ENCODE measurements at regions not wholly inside any gene's neighbourhood (a gene's known extent, or its start where the extent isn't known, plus 50 kb on each side); places are given as distances from the start of the nearest gene placed in this dataset.

- TF ChIP-seq REST (IDR thresholded peaks at IDR 0.05; ENCODE audit: insufficient read depth in 1 of 2, low read depth in 2 of 2, low read length in 2 of 2), result no peak
- no peak for TF ChIP-seq SIN3A (IDR thresholded peaks at IDR 0.05; ENCODE audit: borderline replicate concordance, insufficient read depth, low read length)
- no peak for TF ChIP-seq POLR2AphosphoS5 (IDR thresholded peaks at IDR 0.05; ENCODE audit: low read depth, low read length)
- TF ChIP-seq FOXP2 (optimal IDR thresholded peaks at IDR 0.05; ENCODE audit: borderline replicate concordance, extremely low read depth, extremely low read length, insufficient read depth), result no peak
- no peak for TF ChIP-seq TAF1 (IDR thresholded peaks at IDR 0.05; ENCODE audit: borderline replicate concordance, insufficient read depth, low read length)
These were observed 237.3 kb downstream of the NRIP1 start for GRCh38 chr21:14827468-14827867.

DNA sequence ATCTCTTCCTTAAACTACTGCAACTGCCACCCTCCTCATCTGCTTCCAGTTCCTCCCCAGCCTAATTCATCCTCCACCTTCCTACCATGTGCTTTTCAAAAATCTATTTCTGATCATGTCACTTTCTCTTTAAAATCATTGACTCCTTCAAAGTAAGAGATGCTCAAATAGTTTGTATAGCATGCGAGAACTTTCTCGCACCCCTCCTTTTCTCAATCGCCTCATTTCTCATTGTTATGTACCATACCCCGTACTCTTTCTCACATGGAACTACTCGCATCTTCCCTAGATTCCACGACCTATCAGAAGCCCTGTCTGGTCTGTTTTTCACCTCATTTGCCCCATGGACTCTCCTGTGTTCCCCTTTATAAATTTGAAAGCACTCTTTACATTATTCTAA is 238.2 kb downstream of the NRIP1 start:
- TF ChIP-seq REST (IDR thresholded peaks at IDR 0.05; ENCODE audit: insufficient read depth in 1 of 2, low read depth in 2 of 2, low read length in 2 of 2), result no peak
- no peak for TF ChIP-seq SIN3A (IDR thresholded peaks at IDR 0.05; ENCODE audit: borderline replicate concordance, insufficient read depth, low read length)
- no peak for TF ChIP-seq POLR2AphosphoS5 (IDR thresholded peaks at IDR 0.05; ENCODE audit: low read depth, low read length)
- TF ChIP-seq TAF1 (IDR thresholded peaks at IDR 0.05; ENCODE audit: borderline replicate concordance, insufficient read depth, low read length), result no peak
- TF ChIP-seq FOXP2 (optimal IDR thresholded peaks at IDR 0.05; ENCODE audit: borderline replicate concordance, extremely low read depth, extremely low read length, insufficient read depth), result no peak

- no peak for TF ChIP-seq POLR2AphosphoS5 (IDR thresholded peaks at IDR 0.05; ENCODE audit: low read depth, low read length)
- TF ChIP-seq FOXP2 (optimal IDR thresholded peaks at IDR 0.05; ENCODE audit: borderline replicate concordance, extremely low read depth, extremely low read length, insufficient read depth), result no peak
- no peak for TF ChIP-seq SIN3A (IDR thresholded peaks at IDR 0.05; ENCODE audit: borderline replicate concordance, insufficient read depth, low read length)
- TF ChIP-seq TAF1 (IDR thresholded peaks at IDR 0.05; ENCODE audit: borderline replicate concordance, insufficient read depth, low read length), result no peak
- TF ChIP-seq REST (IDR thresholded peaks at IDR 0.05; ENCODE audit: insufficient read depth in 1 of 2, low read depth in 2 of 2, low read length in 2 of 2), result no peak
These were observed 239.3 kb downstream of the NRIP1 start for GRCh38 chr21:14825514-14825974.

- TF ChIP-seq REST (IDR thresholded peaks at IDR 0.05; ENCODE audit: insufficient read depth in 1 of 2, low read depth in 2 of 2, low read length in 2 of 2), result no peak
- TF ChIP-seq FOXP2 (optimal IDR thresholded peaks at IDR 0.05; ENCODE audit: borderline replicate concordance, extremely low read depth, extremely low read length, insufficient read depth), result no peak
- TF ChIP-seq POLR2AphosphoS5 (IDR thresholded peaks at IDR 0.05; ENCODE audit: low read depth, low read length), result no peak
- TF ChIP-seq SIN3A (IDR thresholded peaks at IDR 0.05; ENCODE audit: borderline replicate concordance, insufficient read depth, low read length), result no peak
- no peak for TF ChIP-seq TAF1 (IDR thresholded peaks at IDR 0.05; ENCODE audit: borderline replicate concordance, insufficient read depth, low read length)
These were observed 240.7 kb downstream of the NRIP1 start for GRCh38 chr21:14824126-14824525.

DNA sequence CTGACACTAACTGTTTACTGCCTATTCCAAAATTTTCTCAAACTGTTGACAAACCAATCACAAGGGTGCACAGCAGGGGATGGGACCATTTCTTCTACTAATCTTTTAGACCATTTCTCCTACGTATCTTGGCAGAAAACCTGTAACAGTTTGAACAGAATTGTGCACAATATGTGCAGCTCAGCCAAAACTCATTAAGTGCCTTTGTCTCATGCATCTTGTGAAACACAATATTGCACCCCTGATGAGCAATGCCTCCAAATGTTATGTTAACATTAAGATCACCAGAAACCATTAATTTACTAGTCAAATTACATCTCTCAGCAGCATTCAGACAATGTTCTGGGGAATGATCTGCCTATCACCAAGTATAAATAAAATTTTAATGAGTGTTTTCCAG is 247.5 kb downstream of the NRIP1 start:
- TF ChIP-seq REST (IDR thresholded peaks at IDR 0.05; ENCODE audit: insufficient read depth in 1 of 2, low read depth in 2 of 2, low read length in 2 of 2), result no peak
- TF ChIP-seq POLR2AphosphoS5 (IDR thresholded peaks at IDR 0.05; ENCODE audit: low read depth, low read length), result no peak
- no peak for TF ChIP-seq TAF1 (IDR thresholded peaks at IDR 0.05; ENCODE audit: borderline replicate concordance, insufficient read depth, low read length)
- TF ChIP-seq SIN3A (IDR thresholded peaks at IDR 0.05; ENCODE audit: borderline replicate concordance, insufficient read depth, low read length), result no peak
- TF ChIP-seq FOXP2 (optimal IDR thresholded peaks at IDR 0.05; ENCODE audit: borderline replicate concordance, extremely low read depth, extremely low read length, insufficient read depth), result no peak

Measured in PFSK-1 (cell line).